ENCODE measurements at regions not wholly inside any gene's neighbourhood (a gene's known extent, or its start where the extent isn't known, plus 50 kb on each side); places are given as distances from the start of the nearest gene placed in this dataset.

- H3K27me3 Mint-ChIP-seq (ENCODE audit: insufficient read depth), result peaks cover 3% of the 10 kb centered on the region; the same call in 1 of the 2 replicates
- H3K9me3 Mint-ChIP-seq, result no peaks in the 10 kb centered on the region; the same call in 1 of the 2 replicates
- no peak overlapping the region for H3K4me3 Mint-ChIP-seq
- no peak overlapping the region for H3K27ac Mint-ChIP-seq
- no peak for DNase-seq
- peaks cover 7% of the 10 kb centered on the region; the same call in 1 of the 2 replicates for H3K4me1 Mint-ChIP-seq (ENCODE audit: low read depth)
- H3K36me3 Mint-ChIP-seq (ENCODE audit: low read depth), result no peaks in the 10 kb centered on the region
- TF ChIP-seq CTCF (IDR thresholded peaks at IDR 0.05), result no peak
These were observed 445.6 kb downstream of the ADAMTS20 start for GRCh38 chr12:43106355-43106754.

GRCh38 chr12:43105426-43105981 is 446.5 kb downstream of the ADAMTS20 start:
- Mint-ChIP-seq H3K27ac (no peak overlapping the region), H3K9me3 (no peaks in the 10 kb centered on the region; the same call in 1 of the 2 replicates), H3K27me3 (ENCODE audit: insufficient read depth) (peaks cover 3% of the 10 kb centered on the region; the same call in 1 of the 2 replicates), H3K4me3 (no peak overlapping the region), H3K4me1 (ENCODE audit: low read depth) (peaks cover 7% of the 10 kb centered on the region; the same call in 1 of the 2 replicates), H3K36me3 (ENCODE audit: low read depth) (no peaks in the 10 kb centered on the region)
- no peak for TF ChIP-seq CTCF (IDR thresholded peaks at IDR 0.05)
- DNase-seq, result no peak

- Mint-ChIP-seq H3K27ac (no peak overlapping the region), H3K36me3 (ENCODE audit: low read depth) (no peaks in the 10 kb centered on the region), H3K4me1 (ENCODE audit: low read depth) (peaks cover 5% of the 10 kb centered on the region), H3K27me3 (ENCODE audit: insufficient read depth) (peaks cover 3% of the 10 kb centered on the region; the same call in 1 of the 2 replicates), H3K9me3 (no peaks in the 10 kb centered on the region; the same call in 1 of the 2 replicates), H3K4me3 (no peak overlapping the region)
- DNase-seq, result no peak
- no peak for TF ChIP-seq CTCF (IDR thresholded peaks at IDR 0.05)
These were observed 447.5 kb downstream of the ADAMTS20 start for GRCh38 chr12:43104494-43104893.

- no peak for TF ChIP-seq CTCF (IDR thresholded peaks at IDR 0.05)
- no peak for DNase-seq
- Mint-ChIP-seq H3K36me3 (ENCODE audit: low read depth) (no peaks in the 10 kb centered on the region), H3K27me3 (ENCODE audit: insufficient read depth) (peaks cover 3% of the 10 kb centered on the region; the same call in 1 of the 2 replicates), H3K9me3 (no peaks in the 10 kb centered on the region; the same call in 1 of the 2 replicates), H3K4me1 (ENCODE audit: low read depth) (peaks cover 10% of the 10 kb centered on the region), H3K27ac (no peak overlapping the region), H3K4me3 (no peak overlapping the region)
These were observed 448.1 kb downstream of the ADAMTS20 start for GRCh38 chr12:43103866-43104265.

- Mint-ChIP-seq H3K27ac (no peak overlapping the region), H3K36me3 (ENCODE audit: low read depth) (no peaks in the 10 kb centered on the region), H3K4me3 (no peak overlapping the region), H3K27me3 (ENCODE audit: insufficient read depth) (no peaks in the 10 kb centered on the region), H3K9me3 (no peaks in the 10 kb centered on the region; the same call in 1 of the 2 replicates), H3K4me1 (ENCODE audit: low read depth) (peaks cover 16% of the 10 kb centered on the region)
- TF ChIP-seq CTCF (IDR thresholded peaks at IDR 0.05), result no peak
- DNase-seq, result no peak
These were observed 449.3 kb downstream of the ADAMTS20 start for GRCh38 chr12:43102546-43103264.
